HG02759 (cell line): ENCODE measurements at regions not wholly inside any gene's neighbourhood (a gene's known extent, or its start where the extent isn't known, plus 50 kb on each side); places are given as distances from the start of the nearest gene placed in this dataset.
"Not testable (repeated sequence)": the region's sequence is repeated elsewhere in the genome, so short reads cannot be mapped to it uniquely, and the experiment has no call there.

Source experiments
- ATAC-seq: cut with Tn5 transposase; IDR thresholded peaks from one replicate; pipeline ENCODE4 v1.9.1; 2021; ENCODE audit warnings: mild to moderate bottlenecking, moderate library complexity; ENCODE audit not compliant: unreplicated experiment

DNA sequence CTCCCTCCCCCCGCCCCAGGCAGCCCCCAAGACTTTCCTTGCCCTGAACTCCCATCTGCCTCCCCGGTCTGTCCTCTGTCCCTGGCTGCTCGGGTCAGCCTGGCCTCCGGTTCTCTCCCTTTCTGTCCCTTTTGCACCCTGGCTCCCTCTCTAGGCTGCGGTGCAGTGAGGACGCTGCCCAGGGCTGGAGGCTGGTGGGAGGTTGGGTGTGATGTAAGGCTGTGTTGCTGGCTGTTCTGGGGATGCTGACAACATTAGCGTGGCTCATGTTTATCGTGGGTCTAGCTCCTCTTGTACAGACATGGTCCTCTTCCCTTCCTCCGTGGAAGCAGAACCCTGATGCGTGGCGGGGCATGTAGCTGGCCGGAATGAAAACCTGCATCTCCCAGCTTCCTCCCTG is 357.5 kb downstream of the CNTNAP3B start:
- ATAC-seq = not testable (repeated sequence)

DNA sequence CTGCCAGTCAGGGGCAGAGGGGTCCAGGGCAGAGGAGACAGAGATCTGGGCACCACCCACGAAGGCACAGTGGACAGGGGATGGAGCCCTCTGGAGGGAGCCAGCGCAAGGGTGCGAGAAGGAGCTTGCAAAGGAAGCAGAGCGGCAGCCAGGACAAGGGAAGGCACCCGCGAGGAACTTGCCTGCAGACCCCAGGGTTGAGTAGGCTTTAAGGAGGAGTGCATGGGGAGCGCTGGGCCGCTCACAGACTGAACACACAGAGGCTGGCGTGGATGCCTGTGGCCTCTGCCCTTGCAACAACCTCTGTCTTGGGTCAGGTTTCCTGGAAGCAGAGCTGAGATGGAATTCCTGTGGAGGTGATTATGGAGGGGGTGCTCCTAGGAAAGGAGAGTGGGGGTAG is 374.4 kb downstream of the CNTNAP3B start:
- not testable (repeated sequence) for ATAC-seq

DNA sequence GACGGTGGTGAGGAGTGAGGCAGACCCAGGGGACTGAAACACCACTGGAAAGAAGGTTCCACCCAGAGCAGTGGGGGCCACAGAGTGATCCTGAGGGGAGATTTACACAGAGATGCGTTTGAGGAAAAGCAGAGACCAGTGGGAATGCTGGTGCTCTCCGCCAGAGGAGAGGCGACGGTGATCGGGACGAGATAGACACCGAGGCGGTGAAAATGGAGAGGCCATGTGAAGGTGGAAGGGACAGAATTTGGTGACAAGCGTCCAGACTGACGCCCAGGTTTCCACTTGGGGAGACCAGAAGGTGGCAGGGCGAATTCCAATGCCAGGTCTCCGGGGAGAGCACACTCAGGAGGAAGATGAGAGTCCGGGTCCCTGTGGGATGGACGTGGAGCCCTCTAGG is 374.8 kb downstream of the CNTNAP3B start:
- not testable (repeated sequence) for ATAC-seq

- ATAC-seq = not testable (repeated sequence)
Measured at GRCh38 chr9:41741897-41742296, 387.3 kb downstream of the CNTNAP3B start.

GRCh38 chr9:41741173-41741572 is 388.1 kb downstream of the CNTNAP3B start:
- not testable (repeated sequence) for ATAC-seq

DNA sequence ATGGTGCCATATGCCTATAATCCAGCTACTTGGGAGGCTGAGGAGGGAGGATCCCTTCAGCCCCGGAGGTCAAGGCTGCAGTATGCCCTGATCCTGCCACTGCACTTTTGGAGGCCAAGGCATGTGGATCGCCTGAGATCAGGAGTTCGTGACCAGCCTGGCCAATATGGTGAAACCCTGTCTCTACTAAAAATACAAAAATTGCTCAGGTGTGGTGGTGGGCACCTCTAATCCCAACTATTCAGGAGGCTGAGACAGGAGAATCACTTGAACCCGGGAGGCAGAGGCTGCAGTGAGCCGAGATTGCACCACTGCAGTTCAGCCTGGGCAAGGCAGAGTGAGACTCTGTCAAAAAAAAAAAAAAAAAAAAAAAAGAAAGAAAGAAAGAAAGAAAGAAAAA is 390.5 kb downstream of the CNTNAP3B start:
- ATAC-seq = not testable (repeated sequence)

DNA sequence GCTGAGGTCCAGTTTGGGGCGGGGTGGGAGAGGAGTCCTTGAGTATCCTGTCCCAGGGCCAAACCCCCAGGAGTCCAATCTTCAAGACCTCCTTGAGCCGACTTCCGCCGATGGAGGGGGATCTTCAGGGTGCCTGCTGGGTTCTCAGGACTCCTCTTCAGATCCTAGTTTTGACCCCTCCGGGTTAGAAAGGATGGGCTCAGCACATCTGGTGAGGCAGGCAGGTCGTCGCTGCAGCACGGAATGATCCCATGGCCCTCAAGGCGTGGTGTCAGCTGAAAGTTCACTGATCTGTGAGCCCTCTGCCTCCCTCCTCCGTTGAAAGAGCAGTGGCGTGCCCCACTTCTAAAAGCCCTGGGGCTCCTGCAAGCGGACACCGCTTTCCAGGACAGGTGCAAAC is 430.0 kb downstream of the CNTNAP3B start:
- ATAC-seq = not testable (repeated sequence)

GRCh38 chr9:41697080-41697479 is 432.1 kb downstream of the CNTNAP3B start:
- not testable (repeated sequence) for ATAC-seq

DNA sequence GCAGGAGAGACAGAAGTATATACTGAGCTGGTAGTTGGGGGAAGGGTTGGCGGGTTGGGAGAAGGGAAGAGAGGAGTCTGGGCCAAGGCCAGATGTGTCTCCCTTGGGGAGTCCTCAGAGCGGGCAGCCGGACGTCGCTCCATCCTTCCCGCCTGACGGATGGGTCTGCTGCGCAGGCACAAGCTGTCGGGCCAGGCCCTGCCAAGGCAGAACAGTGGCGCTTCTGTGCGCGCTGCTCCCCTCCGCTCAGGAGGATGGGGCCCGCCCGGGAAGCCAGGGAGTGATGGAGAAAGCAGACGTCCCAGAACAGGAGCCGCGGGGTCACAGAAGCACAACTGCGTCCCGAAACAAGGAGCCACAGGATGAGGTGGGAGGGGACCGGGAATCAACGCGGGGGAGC is 449.9 kb downstream of the CNTNAP3B start:
- not testable (repeated sequence) for ATAC-seq

GRCh38 chr9:41663497-41664036 is 465.7 kb downstream of the CNTNAP3B start:
- ATAC-seq = not testable (repeated sequence)

DNA sequence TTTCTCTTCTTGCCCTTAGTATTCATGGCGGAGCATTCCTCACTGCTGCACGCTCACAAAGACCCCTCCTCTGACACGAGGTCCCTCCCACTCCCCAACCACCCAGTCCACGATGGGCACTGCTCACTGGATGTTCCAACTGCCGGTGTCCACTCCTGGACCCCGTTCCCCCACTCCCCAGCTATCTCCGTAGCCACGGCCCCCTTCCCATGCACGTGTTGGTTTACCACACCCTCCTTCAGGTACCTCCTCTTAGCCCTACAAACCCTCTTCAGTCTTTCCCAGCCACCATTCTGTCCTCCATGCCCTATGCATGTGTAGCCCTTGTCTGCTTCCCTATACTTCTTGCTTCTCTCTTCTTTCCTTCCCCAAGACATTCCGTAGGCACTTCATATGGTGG is 469.6 kb upstream of the ZNG1F start:
- ATAC-seq = not testable (repeated sequence)

GRCh38 chr9:41658116-41658515 is 469.0 kb upstream of the ZNG1F start:
- not testable (repeated sequence) for ATAC-seq

DNA sequence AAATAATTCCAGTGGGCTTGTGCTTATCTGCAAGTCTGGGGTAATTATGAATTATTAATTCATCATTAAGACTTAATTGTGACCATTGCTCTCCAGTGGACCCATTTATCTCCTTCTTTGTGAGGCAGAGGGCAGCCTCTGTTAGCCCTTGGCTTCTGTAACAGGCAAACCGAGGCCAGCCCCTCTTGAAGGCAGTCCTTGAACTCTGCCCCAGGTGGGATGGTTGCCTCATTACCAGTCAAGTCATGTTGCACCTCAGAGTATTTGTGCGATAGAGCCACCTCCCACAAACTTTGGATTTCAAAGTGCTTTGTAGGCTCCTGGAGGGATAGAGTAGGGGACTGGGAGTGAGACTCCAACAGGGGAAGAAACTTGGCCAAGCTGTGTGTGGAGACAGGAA is 468.0 kb upstream of the ZNG1F start:
- not testable (repeated sequence) for ATAC-seq

DNA sequence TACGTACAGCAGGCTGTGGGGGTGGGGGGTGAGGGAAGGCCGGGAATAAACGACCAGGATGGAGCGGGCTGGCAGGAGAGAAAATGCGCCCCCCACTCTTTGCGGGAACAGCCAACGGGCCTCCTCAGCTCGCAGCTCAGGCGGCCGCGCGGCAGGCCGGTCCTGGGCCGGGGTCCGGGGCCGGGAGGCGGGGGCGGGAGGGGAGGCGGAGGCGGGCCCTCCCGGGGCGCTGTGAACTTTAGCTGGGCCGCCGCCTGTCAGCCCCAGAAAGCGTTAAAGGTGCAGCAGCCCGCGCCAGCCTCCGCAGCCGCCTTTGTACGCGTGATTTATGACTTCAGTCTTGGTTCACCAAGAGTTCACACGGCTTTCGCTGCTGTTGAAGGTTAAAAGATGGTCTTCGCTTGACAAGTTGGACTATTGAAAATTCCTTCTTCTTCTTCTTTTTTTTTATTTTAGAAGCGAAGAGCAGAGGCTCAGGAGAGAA is 466.0 kb upstream of the ZNG1F start:
- not testable (repeated sequence) for ATAC-seq

GRCh38 chr9:41654349-41654748 is 465.2 kb upstream of the ZNG1F start:
- not testable (repeated sequence) for ATAC-seq

DNA sequence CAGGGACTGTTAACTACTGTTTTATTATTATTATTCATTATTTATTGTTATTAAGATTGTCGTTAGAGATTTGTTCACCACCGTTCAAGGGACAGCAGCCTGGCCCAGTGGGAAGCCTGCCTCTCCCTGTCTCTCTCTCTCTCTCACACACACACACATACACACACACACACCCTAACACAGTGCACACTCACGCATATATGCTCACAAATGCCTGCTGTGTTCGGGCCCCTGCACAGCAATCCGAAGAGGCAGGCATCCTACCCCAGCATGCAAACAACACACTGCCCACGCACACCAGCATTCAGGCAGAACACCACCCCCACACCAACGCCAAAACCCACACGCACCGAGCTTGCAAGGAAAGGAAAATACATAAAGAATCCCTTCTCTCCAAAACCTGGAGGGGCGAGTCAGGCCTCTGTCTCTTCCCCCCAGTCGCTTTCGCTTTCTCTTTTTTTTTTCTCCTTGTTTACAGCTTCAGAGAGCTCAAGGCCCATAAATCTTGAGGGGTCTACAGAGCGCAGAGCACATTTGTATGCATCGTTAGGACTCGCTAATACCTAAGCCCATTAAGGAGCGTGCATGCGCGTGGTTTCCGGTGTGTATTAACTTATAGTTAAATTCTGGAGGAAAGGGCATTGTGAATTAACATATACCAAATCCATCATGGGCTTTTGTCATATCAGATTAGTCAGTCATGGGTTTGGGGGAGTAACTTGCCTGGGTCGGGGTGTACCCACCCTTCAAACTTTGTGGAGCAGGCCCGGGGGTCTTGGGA is 464.6 kb upstream of the ZNG1F start:
- not testable (repeated sequence) for ATAC-seq

DNA sequence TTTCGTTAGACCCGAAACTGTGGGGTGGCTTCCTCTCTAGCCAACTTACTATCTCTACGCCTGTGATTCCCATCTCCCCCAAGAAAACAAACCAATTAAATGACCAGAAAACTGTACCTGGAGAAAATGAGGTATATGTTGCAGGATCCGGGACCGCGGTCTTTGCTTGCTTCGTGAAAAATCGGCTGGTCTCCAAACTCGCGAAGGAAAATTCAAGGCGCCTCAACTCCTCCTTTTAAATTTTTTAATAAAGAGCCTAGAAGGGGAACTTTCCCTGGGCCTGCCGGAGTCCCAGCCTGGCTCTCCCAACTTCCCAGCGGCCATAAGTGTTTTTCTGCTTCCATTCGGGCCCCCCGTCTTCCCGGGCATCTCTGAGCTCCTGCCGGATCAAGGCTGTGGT is 463.7 kb upstream of the ZNG1F start:
- ATAC-seq = not testable (repeated sequence)

DNA sequence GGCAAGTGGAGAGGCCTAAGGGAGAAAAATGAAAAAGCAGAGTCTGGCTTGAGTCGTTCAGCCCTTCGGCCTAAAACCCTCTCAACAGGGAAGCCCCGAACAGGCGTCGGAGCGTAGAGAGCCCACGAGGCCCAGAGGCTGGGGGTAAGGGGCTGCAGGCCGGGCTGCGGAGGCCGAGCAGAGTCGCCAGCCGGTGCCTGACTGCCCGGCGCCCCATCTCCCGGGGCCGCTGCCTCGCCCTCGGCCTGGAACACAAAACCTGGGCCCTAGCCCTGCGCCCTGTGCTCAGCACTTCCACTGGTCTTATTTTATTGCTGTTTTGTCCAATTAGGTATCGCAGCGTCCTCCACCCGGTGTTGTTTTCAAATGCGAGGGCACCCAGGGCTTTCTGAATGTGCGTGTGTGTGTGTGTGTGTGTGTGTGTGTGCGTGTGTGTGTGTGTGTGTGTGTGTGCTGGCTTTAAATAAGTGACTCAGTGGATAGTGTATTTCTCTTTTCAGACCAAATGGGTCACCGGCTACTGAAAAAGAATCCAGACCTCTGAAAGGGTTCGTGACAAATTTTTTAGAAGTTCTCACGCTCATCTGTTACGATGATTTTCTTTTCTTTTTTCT is 463.1 kb upstream of the ZNG1F start:
- not testable (repeated sequence) for ATAC-seq

- not testable (repeated sequence) for ATAC-seq
Measured at GRCh38 chr9:41650086-41650485, 461.0 kb upstream of the ZNG1F start.

- ATAC-seq = not testable (repeated sequence)
Measured at GRCh38 chr9:41648564-41648963, 459.4 kb upstream of the ZNG1F start.

DNA sequence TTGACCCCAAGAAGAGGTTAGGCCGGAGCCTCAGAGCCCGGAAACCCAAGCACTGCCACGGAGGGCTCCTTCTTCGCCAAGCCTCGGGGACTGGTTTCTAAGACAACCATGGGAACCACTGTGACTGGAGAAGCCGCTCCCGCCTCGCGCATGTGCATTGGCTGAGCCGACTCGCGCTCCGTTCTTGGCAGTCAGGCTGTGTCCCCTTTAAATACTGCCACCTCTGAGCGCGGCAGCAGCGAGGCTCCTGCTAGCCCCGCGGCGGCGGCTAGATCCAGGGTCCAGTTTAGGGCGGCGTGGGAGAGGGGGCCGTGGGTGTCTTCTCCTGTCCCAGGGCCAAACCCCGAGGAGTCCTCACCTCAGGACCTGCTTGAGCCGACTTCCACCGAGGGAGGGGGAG is 457.1 kb upstream of the ZNG1F start:
- ATAC-seq = not testable (repeated sequence)
